ENCODE measurements at regions not wholly inside any gene's neighbourhood (a gene's known extent, or its start where the extent isn't known, plus 50 kb on each side); places are given as distances from the start of the nearest gene placed in this dataset.

DNA sequence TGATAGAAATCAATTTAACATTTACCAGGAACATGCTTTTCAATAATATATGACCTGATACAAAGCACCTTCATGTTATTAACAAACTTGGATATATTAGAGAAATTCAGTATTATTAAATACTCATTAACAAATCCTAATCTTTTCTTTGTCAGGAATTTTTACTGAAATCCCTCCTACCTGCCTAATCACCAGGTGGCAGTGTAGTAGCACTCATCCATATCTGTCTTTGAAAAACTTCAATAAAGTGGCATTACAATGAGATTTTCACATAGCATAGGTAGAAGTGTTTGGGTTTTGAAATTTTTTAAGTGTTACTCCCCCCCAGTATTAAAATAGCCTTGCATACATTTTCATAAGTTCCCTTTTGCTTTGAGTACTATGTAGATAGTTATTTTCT, 1246.6 kb upstream of the LRRN3 start:
- TF ChIP-seq, protein P1, sequence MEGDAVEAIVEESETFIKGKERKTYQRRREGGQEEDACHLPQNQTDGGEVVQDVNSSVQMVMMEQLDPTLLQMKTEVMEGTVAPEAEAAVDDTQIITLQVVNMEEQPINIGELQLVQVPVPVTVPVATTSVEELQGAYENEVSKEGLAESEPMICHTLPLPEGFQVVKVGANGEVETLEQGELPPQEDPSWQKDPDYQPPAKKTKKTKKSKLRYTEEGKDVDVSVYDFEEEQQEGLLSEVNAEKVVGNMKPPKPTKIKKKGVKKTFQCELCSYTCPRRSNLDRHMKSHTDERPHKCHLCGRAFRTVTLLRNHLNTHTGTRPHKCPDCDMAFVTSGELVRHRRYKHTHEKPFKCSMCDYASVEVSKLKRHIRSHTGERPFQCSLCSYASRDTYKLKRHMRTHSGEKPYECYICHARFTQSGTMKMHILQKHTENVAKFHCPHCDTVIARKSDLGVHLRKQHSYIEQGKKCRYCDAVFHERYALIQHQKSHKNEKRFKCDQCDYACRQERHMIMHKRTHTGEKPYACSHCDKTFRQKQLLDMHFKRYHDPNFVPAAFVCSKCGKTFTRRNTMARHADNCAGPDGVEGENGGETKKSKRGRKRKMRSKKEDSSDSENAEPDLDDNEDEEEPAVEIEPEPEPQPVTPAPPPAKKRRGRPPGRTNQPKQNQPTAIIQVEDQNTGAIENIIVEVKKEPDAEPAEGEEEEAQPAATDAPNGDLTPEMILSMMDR (conservative IDR thresholded peaks at IDR 0.05; ENCODE audit: low read depth, low read length) = peak; percentile 54
- no peak for TF ChIP-seq POLR2A (IDR thresholded peaks at IDR 0.05; ENCODE audit: low read depth, low read length)
